NCI-H2171 treated with DMSO at 0.1 percent for 48 hours (cell line): ENCODE measurements at regions not wholly inside any gene's neighbourhood (a gene's known extent, or its start where the extent isn't known, plus 50 kb on each side); places are given as distances from the start of the nearest gene placed in this dataset.

Experiments
- DNase-seq: peaks from one replicate; lab custom pipeline; 2025; lab: John Stamatoyannopoulos, UW

- no peak for DNase-seq
Measured at GRCh38 chr3:117254985-117255384, 545.4 kb downstream of the TUSC7 start.

GRCh38 chr3:117255736-117256135 lies 546.2 kb downstream of the TUSC7 start:
- DNase-seq, result no peak

- DNase-seq, result no peak
Measured at GRCh38 chr3:117261983-117262421, 552.4 kb downstream of the TUSC7 start.

- DNase-seq, result peak; percentile 27
Measured at GRCh38 chr3:117263270-117263669, 553.7 kb downstream of the TUSC7 start.

- DNase-seq, result no peak
Measured at GRCh38 chr3:117263745-117264144, 554.2 kb downstream of the TUSC7 start.

GRCh38 chr3:117264204-117264994 lies 554.8 kb downstream of the TUSC7 start:
- DNase-seq, result no peak

GRCh38 chr3:117266806-117267205 lies 557.2 kb downstream of the TUSC7 start:
- DNase-seq, result no peak

- no peak for DNase-seq
Measured at GRCh38 chr3:117268318-117268717, 558.7 kb downstream of the TUSC7 start.

- no peak for DNase-seq
Measured at GRCh38 chr3:117272274-117272673, 562.7 kb downstream of the TUSC7 start.

- DNase-seq, result no peak
Measured at GRCh38 chr3:117272876-117273523, 563.4 kb downstream of the TUSC7 start.

- no peak for DNase-seq
Measured at GRCh38 chr3:117277816-117278215, 568.2 kb downstream of the TUSC7 start.

GRCh38 chr3:117278424-117279190 lies 569.0 kb downstream of the TUSC7 start:
- DNase-seq, result no peak

GRCh38 chr3:117281371-117281770 lies 571.8 kb downstream of the TUSC7 start:
- DNase-seq, result no peak

GRCh38 chr3:117282566-117282965 lies 573.0 kb downstream of the TUSC7 start:
- DNase-seq, result no peak

GRCh38 chr3:117285737-117286136 lies 576.2 kb downstream of the TUSC7 start:
- no peak for DNase-seq

- no peak for DNase-seq
Measured at GRCh38 chr3:117286488-117286887, 576.9 kb downstream of the TUSC7 start.

- no peak for DNase-seq
Measured at GRCh38 chr3:117287602-117288001, 578.0 kb downstream of the TUSC7 start.

- DNase-seq, result no peak
Measured at GRCh38 chr3:117291476-117291875, 581.9 kb downstream of the TUSC7 start.

- DNase-seq, result no peak
Measured at GRCh38 chr3:117297065-117297464, 587.5 kb downstream of the TUSC7 start.

GRCh38 chr3:117297541-117297940 lies 588.0 kb downstream of the TUSC7 start:
- DNase-seq, result no peak

- DNase-seq, result no peak
Measured at GRCh38 chr3:117298273-117298672, 588.7 kb downstream of the TUSC7 start.

GRCh38 chr3:117302428-117302827 lies 592.8 kb downstream of the TUSC7 start:
- DNase-seq, result no peak

- no peak for DNase-seq
Measured at GRCh38 chr3:117303443-117303842, 593.9 kb downstream of the TUSC7 start.
